LNCaP clone FGC (cell line): ENCODE measurements at regions not wholly inside any gene's neighbourhood (a gene's known extent, or its start where the extent isn't known, plus 50 kb on each side); places are given as distances from the start of the nearest gene placed in this dataset.

Experiments
- DNase-seq: peaks from one replicate; pipeline ENCODE4 v3.0.0-alpha.2; 2011; ENCODE audit warnings: low read depth
- H3K4me3 ChIP-seq: 2 replicates; pipeline ENCODE4 v1.5.1; 2011; ENCODE audit warnings: mild to moderate bottlenecking, low read depth, low read length, control low read depth
- TF ChIP-seq, protein P1 (sequence below): IDR thresholded peaks from 2 replicates; pipeline ENCODE4 v1.5.1; 2012; ENCODE audit warnings: mild to moderate bottlenecking; ENCODE audit not compliant: control insufficient read depth, insufficient read depth; ENCODE audit errors: extremely low read depth

DNA sequence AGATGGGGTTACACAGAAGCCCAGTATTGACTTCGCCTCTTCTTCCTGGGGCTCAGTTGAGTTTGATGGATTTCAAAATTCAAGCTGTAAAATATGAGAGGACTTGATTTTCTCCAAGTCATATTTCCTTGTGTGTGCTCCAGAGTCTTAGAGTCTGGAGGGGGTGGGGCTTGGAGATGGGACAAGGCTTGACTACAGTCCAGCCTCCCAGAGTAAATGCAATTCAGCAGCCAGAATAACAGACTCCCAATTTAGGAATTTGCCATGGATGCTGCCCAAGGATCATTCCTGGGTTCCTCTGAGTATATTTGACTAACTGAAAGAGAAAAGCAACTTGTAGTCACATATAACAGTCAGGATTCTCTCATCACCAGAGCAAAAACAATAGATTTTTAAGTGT is 53.7 kb upstream of the RBPJ start:
- TF ChIP-seq, protein P1, sequence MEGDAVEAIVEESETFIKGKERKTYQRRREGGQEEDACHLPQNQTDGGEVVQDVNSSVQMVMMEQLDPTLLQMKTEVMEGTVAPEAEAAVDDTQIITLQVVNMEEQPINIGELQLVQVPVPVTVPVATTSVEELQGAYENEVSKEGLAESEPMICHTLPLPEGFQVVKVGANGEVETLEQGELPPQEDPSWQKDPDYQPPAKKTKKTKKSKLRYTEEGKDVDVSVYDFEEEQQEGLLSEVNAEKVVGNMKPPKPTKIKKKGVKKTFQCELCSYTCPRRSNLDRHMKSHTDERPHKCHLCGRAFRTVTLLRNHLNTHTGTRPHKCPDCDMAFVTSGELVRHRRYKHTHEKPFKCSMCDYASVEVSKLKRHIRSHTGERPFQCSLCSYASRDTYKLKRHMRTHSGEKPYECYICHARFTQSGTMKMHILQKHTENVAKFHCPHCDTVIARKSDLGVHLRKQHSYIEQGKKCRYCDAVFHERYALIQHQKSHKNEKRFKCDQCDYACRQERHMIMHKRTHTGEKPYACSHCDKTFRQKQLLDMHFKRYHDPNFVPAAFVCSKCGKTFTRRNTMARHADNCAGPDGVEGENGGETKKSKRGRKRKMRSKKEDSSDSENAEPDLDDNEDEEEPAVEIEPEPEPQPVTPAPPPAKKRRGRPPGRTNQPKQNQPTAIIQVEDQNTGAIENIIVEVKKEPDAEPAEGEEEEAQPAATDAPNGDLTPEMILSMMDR = no peak
- no peak overlapping the region for H3K4me3 ChIP-seq
- DNase-seq = peak; percentile 32

DNA sequence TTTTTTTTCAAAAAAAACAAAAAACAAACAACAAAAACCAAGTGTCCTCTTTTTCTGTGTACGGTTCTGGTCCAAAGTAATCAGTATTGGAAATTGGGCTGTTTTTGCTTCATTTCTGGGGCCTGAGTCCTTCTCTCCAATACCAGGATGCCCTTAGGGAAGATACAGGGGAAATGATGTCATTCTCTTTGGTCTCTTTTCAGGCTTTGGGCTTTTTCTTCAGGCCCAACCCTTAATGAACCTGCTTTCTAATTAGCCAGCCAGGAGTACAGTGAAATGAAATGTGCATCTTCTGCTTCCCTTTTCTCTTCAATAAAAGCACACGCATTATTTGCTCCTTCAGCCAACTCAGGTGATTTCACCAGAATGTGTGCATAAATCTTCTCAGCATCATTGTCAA is 52.6 kb upstream of the RBPJ start:
- TF ChIP-seq, protein P1 = no peak
- DNase-seq = no peak
- H3K4me3 ChIP-seq = no peak overlapping the region

- no peak overlapping the region for H3K4me3 ChIP-seq
- DNase-seq = no peak
- TF ChIP-seq, protein P1 = no peak
Observed at GRCh38 chr4:26269038-26269437, 51.8 kb upstream of the RBPJ start.
